ENCODE measurements at regions not wholly inside any gene's neighbourhood (a gene's known extent, or its start where the extent isn't known, plus 50 kb on each side); places are given as distances from the start of the nearest gene placed in this dataset.

- H3K27ac Mint-ChIP-seq, result no peak overlapping the region
- H3K9me3 Mint-ChIP-seq, result peaks cover 5% of the 10 kb centered on the region
- peaks cover 16% of the 10 kb centered on the region for H3K4me1 Mint-ChIP-seq (ENCODE audit: low read depth)
- intact Hi-C loops (cut with micrococcal nuclease), result loop anchor here (2.0 kb wide), 2 partner anchors 15 to 107 kb away; partner anchors contain the start of gene SPRY1
- no peak for DNase-seq (ENCODE audit: low spot score)
- H3K36me3 Mint-ChIP-seq (ENCODE audit: low read depth), result no peaks in the 10 kb centered on the region
- peaks cover 36% of the 10 kb centered on the region for H3K27me3 Mint-ChIP-seq (ENCODE audit: low read depth)
- H3K4me3 Mint-ChIP-seq (ENCODE audit: low read depth), result no peak overlapping the region
These were observed 107.2 kb downstream of the SPRY1 start for GRCh38 chr4:123503698-123504363.

- intact Hi-C loops (cut with micrococcal nuclease), result loop anchor here (2.0 kb wide), 2 partner anchors 17 to 109 kb away; partner anchors contain the start of gene SPRY1
- Mint-ChIP-seq H3K27me3 (ENCODE audit: low read depth) (peaks cover 38% of the 10 kb centered on the region), H3K27ac (peak overlapping the region; percentile 72), H3K9me3 (no peaks in the 10 kb centered on the region), H3K4me1 (ENCODE audit: low read depth) (peaks cover 18% of the 10 kb centered on the region), H3K36me3 (ENCODE audit: low read depth) (no peaks in the 10 kb centered on the region), H3K4me3 (ENCODE audit: low read depth) (peak overlapping the region; percentile 85)
- no peak for DNase-seq (ENCODE audit: low spot score)
These were observed 108.8 kb downstream of the SPRY1 start for GRCh38 chr4:123505095-123506010.

GRCh38 chr4:123506011-123506695 lies 109.6 kb downstream of the SPRY1 start:
- Mint-ChIP-seq H3K36me3 (ENCODE audit: low read depth) (no peaks in the 10 kb centered on the region), H3K9me3 (no peaks in the 10 kb centered on the region), H3K27me3 (ENCODE audit: low read depth) (peaks cover 38% of the 10 kb centered on the region), H3K27ac (no peak overlapping the region), H3K4me1 (ENCODE audit: low read depth) (peaks cover 18% of the 10 kb centered on the region), H3K4me3 (ENCODE audit: low read depth) (peak overlapping the region; percentile 85)
- DNase-seq (ENCODE audit: low spot score), result no peak
- intact Hi-C loops (cut with micrococcal nuclease), result no loop called here

GRCh38 chr4:123507376-123507775 lies 110.8 kb downstream of the SPRY1 start:
- Mint-ChIP-seq H3K27me3 (ENCODE audit: low read depth) (peaks cover 30% of the 10 kb centered on the region), H3K9me3 (no peaks in the 10 kb centered on the region), H3K27ac (no peak overlapping the region), H3K4me3 (ENCODE audit: low read depth) (no peak overlapping the region), H3K36me3 (ENCODE audit: low read depth) (no peaks in the 10 kb centered on the region), H3K4me1 (ENCODE audit: low read depth) (peaks cover 18% of the 10 kb centered on the region)
- DNase-seq (ENCODE audit: low spot score), result no peak
- intact Hi-C loops (cut with micrococcal nuclease), result no loop called here

GRCh38 chr4:123510221-123510620 lies 113.6 kb downstream of the SPRY1 start:
- H3K9me3 Mint-ChIP-seq, result no peaks in the 10 kb centered on the region
- H3K27me3 Mint-ChIP-seq (ENCODE audit: low read depth), result peaks cover 42% of the 10 kb centered on the region

GRCh38 chr4:123510659-123511058 lies 114.1 kb downstream of the SPRY1 start:
- no peak for DNase-seq (ENCODE audit: low spot score)
- peaks cover 40% of the 10 kb centered on the region for H3K27me3 Mint-ChIP-seq (ENCODE audit: low read depth)
- intact Hi-C loops (cut with micrococcal nuclease), result no loop called here
- H3K4me3 Mint-ChIP-seq (ENCODE audit: low read depth), result no peak overlapping the region
- no peaks in the 10 kb centered on the region for H3K9me3 Mint-ChIP-seq
- peaks cover 12% of the 10 kb centered on the region for H3K4me1 Mint-ChIP-seq (ENCODE audit: low read depth)
- no peak overlapping the region for H3K27ac Mint-ChIP-seq
- H3K36me3 Mint-ChIP-seq (ENCODE audit: low read depth), result no peaks in the 10 kb centered on the region

More at GRCh38 chr4:123510221-123510620, 113.6 kb downstream of the SPRY1 start:
- Mint-ChIP-seq H3K36me3 (ENCODE audit: low read depth) (no peaks in the 10 kb centered on the region), H3K4me3 (ENCODE audit: low read depth) (no peak overlapping the region), H3K27ac (no peak overlapping the region), H3K4me1 (ENCODE audit: low read depth) (peaks cover 15% of the 10 kb centered on the region)
- no peak for DNase-seq (ENCODE audit: low spot score)
- intact Hi-C loops (cut with micrococcal nuclease), result no loop called here

GRCh38 chr4:123516576-123516975 lies 120.0 kb downstream of the SPRY1 start:
- intact Hi-C loops (cut with micrococcal nuclease), result no loop called here
- Mint-ChIP-seq H3K4me3 (ENCODE audit: low read depth) (no peak overlapping the region), H3K36me3 (ENCODE audit: low read depth) (no peaks in the 10 kb centered on the region), H3K9me3 (no peaks in the 10 kb centered on the region), H3K4me1 (ENCODE audit: low read depth) (peaks cover 1% of the 10 kb centered on the region), H3K27ac (no peak overlapping the region), H3K27me3 (ENCODE audit: low read depth) (peaks cover 26% of the 10 kb centered on the region)
- DNase-seq (ENCODE audit: low spot score), result no peak

- Mint-ChIP-seq H3K36me3 (ENCODE audit: low read depth) (no peaks in the 10 kb centered on the region), H3K4me1 (ENCODE audit: low read depth) (peaks cover 1% of the 10 kb centered on the region), H3K4me3 (ENCODE audit: low read depth) (no peak overlapping the region), H3K27me3 (ENCODE audit: low read depth) (peaks cover 29% of the 10 kb centered on the region), H3K27ac (no peak overlapping the region), H3K9me3 (no peaks in the 10 kb centered on the region)
- intact Hi-C loops (cut with micrococcal nuclease), result no loop called here
- no peak for DNase-seq (ENCODE audit: low spot score)
These were observed 120.6 kb downstream of the SPRY1 start for GRCh38 chr4:123517176-123517575.

- intact Hi-C loops (cut with micrococcal nuclease), result no loop called here
- Mint-ChIP-seq H3K36me3 (ENCODE audit: low read depth) (no peaks in the 10 kb centered on the region), H3K4me3 (ENCODE audit: low read depth) (no peak overlapping the region), H3K4me1 (ENCODE audit: low read depth) (peaks cover 1% of the 10 kb centered on the region), H3K9me3 (no peaks in the 10 kb centered on the region), H3K27me3 (ENCODE audit: low read depth) (peaks cover 29% of the 10 kb centered on the region), H3K27ac (no peak overlapping the region)
- DNase-seq (ENCODE audit: low spot score), result no peak
These were observed 121.4 kb downstream of the SPRY1 start for GRCh38 chr4:123517971-123518370.

- Mint-ChIP-seq H3K4me3 (ENCODE audit: low read depth) (no peak overlapping the region), H3K27ac (no peak overlapping the region), H3K9me3 (no peaks in the 10 kb centered on the region), H3K4me1 (ENCODE audit: low read depth) (peaks cover 1% of the 10 kb centered on the region), H3K36me3 (ENCODE audit: low read depth) (no peaks in the 10 kb centered on the region), H3K27me3 (ENCODE audit: low read depth) (peaks cover 12% of the 10 kb centered on the region)
- intact Hi-C loops (cut with micrococcal nuclease), result loop anchor here (10.0 kb wide), 1 partner anchor 46 kb away; no protein-coding TSS in a partner anchor
- no peak for DNase-seq (ENCODE audit: low spot score)
These were observed 123.7 kb downstream of the SPRY1 start for GRCh38 chr4:123520325-123520724.

- no peak overlapping the region for H3K4me3 Mint-ChIP-seq (ENCODE audit: low read depth)
- intact Hi-C loops (cut with micrococcal nuclease), result loop anchor here (10.0 kb wide), 1 partner anchor 47 kb away; no protein-coding TSS in a partner anchor
- H3K36me3 Mint-ChIP-seq (ENCODE audit: low read depth), result no peaks in the 10 kb centered on the region
- DNase-seq (ENCODE audit: low spot score), result no peak
- no peaks in the 10 kb centered on the region for H3K9me3 Mint-ChIP-seq
- no peak overlapping the region for H3K27ac Mint-ChIP-seq
- H3K4me1 Mint-ChIP-seq (ENCODE audit: low read depth), result peaks cover 12% of the 10 kb centered on the region
- H3K27me3 Mint-ChIP-seq (ENCODE audit: low read depth), result peaks cover 7% of the 10 kb centered on the region
These were observed 125.5 kb downstream of the SPRY1 start for GRCh38 chr4:123522081-123522480.

- no peak overlapping the region for H3K27ac Mint-ChIP-seq
- no peaks in the 10 kb centered on the region for H3K36me3 Mint-ChIP-seq (ENCODE audit: low read depth)
- no peaks in the 10 kb centered on the region for H3K9me3 Mint-ChIP-seq
- H3K4me3 Mint-ChIP-seq (ENCODE audit: low read depth), result no peak overlapping the region
- peaks cover 7% of the 10 kb centered on the region for H3K27me3 Mint-ChIP-seq (ENCODE audit: low read depth)
- peaks cover 13% of the 10 kb centered on the region for H3K4me1 Mint-ChIP-seq (ENCODE audit: low read depth)
- no peak for DNase-seq (ENCODE audit: low spot score)
- intact Hi-C loops (cut with micrococcal nuclease), result loop anchor here (10.0 kb wide), 1 partner anchor 48 kb away; no protein-coding TSS in a partner anchor
These were observed 126.1 kb downstream of the SPRY1 start for GRCh38 chr4:123522646-123523045.

Measured in activated T-helper 2 cell treated with anti-CD3 and anti-CD28 coated beads, Interferon-gamma antibody, Interleukin-2, Interleukin-4, amounts not matched to agents 10 μg/mL and 5 μg/mL and 100 μg/mL, durations not matched to agents 14 hours and 24 hours and 36 hours (primary cell).